PC-3 (cell line): ENCODE measurements at regions not wholly inside any gene's neighbourhood (a gene's known extent, or its start where the extent isn't known, plus 50 kb on each side); places are given as distances from the start of the nearest gene placed in this dataset.

Source experiments
- ATAC-seq: fragments of 200-7000 bp; cut with Tn5 transposase; 2 replicates; pipeline ENCODE4 v1.9.1; 2020; ENCODE audit warnings: mild to moderate bottlenecking, moderate library complexity
- BruUV-seq: library from RNA; stranded (reverse); fragments of 400-500 nt; replicated peaks from 2 replicates; lab custom pipeline; 2021; lab: Mats Ljungman, UMichigan
- CTCF ChIA-PET: fragments of 300-600 bp; sonication (Branson Sonifier 250); formaldehyde crosslinking; loops from one replicate; lab custom pipeline; 2022; ENCODE audit warnings: antibody characterized with exemption; lab: Charles Lee
- POLR2A ChIA-PET: fragments of 300-600 bp; sonication (Branson Sonifier 250); formaldehyde crosslinking; loops from one replicate; lab custom pipeline; 2022; ENCODE audit warnings: antibody characterized with exemption; ENCODE audit not compliant: unreplicated experiment; lab: Charles Lee
- DNase-seq: peaks from one replicate; pipeline ENCODE4 v3.0.0-alpha.2; 2015
- H2AFZ ChIP-seq: fragments of 300-600 bp; sonication (generic); 2 replicates; pipeline ENCODE4 v1.6.0; 2016; ENCODE audit warnings: antibody characterized with exemption, low read length
- H3F3A ChIP-seq: fragments of 300-600 bp; sonication (generic); one replicate; pipeline ENCODE4 v1.6.0; 2017; ENCODE audit warnings: antibody characterized with exemption, low read length, control low read depth, mild to moderate bottlenecking; ENCODE audit not compliant: unreplicated experiment
- H3K27ac ChIP-seq: fragments of 300-600 bp; sonication (generic); 2 replicates; pipeline ENCODE4 v1.5.1; 2016; ENCODE audit warnings: mild to moderate bottlenecking, low read length
- H3K27me3 ChIP-seq: fragments of 300-600 bp; sonication (generic); 2 replicates; pipeline ENCODE4 v1.6.1; 2016; ENCODE audit warnings: low read length, mixed read lengths
- H3K36me3 ChIP-seq: fragments of 300-600 bp; sonication (generic); 2 replicates; pipeline ENCODE4 v1.6.1; 2016; ENCODE audit warnings: low read depth, mixed run types, low read length, mixed read lengths
- H3K4me1 ChIP-seq: fragments of 300-600 bp; sonication (generic); 2 replicates; pipeline ENCODE4 v1.5.1; 2016; ENCODE audit warnings: low read length; ENCODE audit not compliant: insufficient read depth
- H3K4me2 ChIP-seq: fragments of 300-600 bp; sonication (generic); 2 replicates; pipeline ENCODE4 v1.6.0; 2016; ENCODE audit warnings: low read length
- H3K4me3 ChIP-seq: fragments of 300-600 bp; sonication (generic); 2 replicates; pipeline ENCODE4 v1.5.1; 2016; ENCODE audit warnings: mild to moderate bottlenecking, low read length, mixed read lengths
- H3K79me2 ChIP-seq: fragments of 300-600 bp; sonication (generic); 2 replicates; pipeline ENCODE4 v1.6.1; 2017; ENCODE audit warnings: low read length, mixed read lengths
- H3K9ac ChIP-seq: fragments of 300-600 bp; sonication (generic); 2 replicates; pipeline ENCODE4 v1.6.0; 2016; ENCODE audit warnings: mild to moderate bottlenecking, low read length
- H3K9me2 ChIP-seq: fragments of 300-600 bp; sonication (generic); replicated peaks from 2 replicates; pipeline ENCODE4 v1.6.1; 2016; ENCODE audit warnings: mixed run types, low read length, mixed read lengths
- H3K9me3 ChIP-seq: fragments of 300-600 bp; sonication (generic); 2 replicates; pipeline ENCODE4 v1.6.1; 2016; ENCODE audit warnings: low read length, mixed read lengths
- H4K20me1 ChIP-seq: fragments of 300-600 bp; sonication (generic); 2 replicates; pipeline ENCODE4 v1.6.1; 2016; ENCODE audit warnings: low read length, mixed read lengths
- CTCF ChIP-seq: fragments of 300-600 bp; sonication (generic); conservative IDR thresholded peaks from 2 replicates; pipeline ENCODE4 v1.5.1; 2017; ENCODE audit warnings: antibody characterized with exemption, low read depth, mild to moderate bottlenecking, low read length
- EZH2 ChIP-seq: fragments of 300-600 bp; sonication (generic); IDR thresholded peaks from one replicate; pipeline ENCODE4 v1.6.1; 2017; ENCODE audit warnings: antibody characterized with exemption, mild to moderate bottlenecking, low read length; ENCODE audit not compliant: unreplicated experiment
- EZH2phosphoT487 ChIP-seq: fragments of 300-600 bp; sonication (generic); IDR thresholded peaks from 2 replicates; pipeline ENCODE4 v1.6.1; 2018; ENCODE audit warnings: mild to moderate bottlenecking, antibody characterized with exemption, low read length, borderline replicate concordance
- intact Hi-C: fragments of 100-400 bp; cut with micrococcal nuclease; formaldehyde crosslinking; loops from 2 replicates; pipeline ENCODE4 v1.9.0; 2023

GRCh38 chr10:121221991-121222390 lies 370.8 kb downstream of the WDR11 start:
- no peak overlapping the region for H3K27ac ChIP-seq
- no peaks in the 10 kb centered on the region for H3K9me3 ChIP-seq
- no peaks in the 10 kb centered on the region for H3K9me2 ChIP-seq
- no peaks in the 10 kb centered on the region for H3F3A ChIP-seq
- BruUV-seq = no TSS peak
- H3K4me1 ChIP-seq = no peaks in the 10 kb centered on the region
- H3K4me3 ChIP-seq = no peak overlapping the region
- ATAC-seq = no peak
- CTCF ChIA-PET = no interaction called here
- H4K20me1 ChIP-seq = no peaks in the 10 kb centered on the region
- no peak overlapping the region for H3K9ac ChIP-seq
- peaks cover 39% of the 10 kb centered on the region for H3K27me3 ChIP-seq
- DNase-seq = no peak
- intact Hi-C loops = no loop called here
- H3K4me2 ChIP-seq = no peak overlapping the region
- TF ChIP-seq CTCF (no peak), EZH2phosphoT487 (no peak), EZH2 (no peak)
- no peak overlapping the region for H2AFZ ChIP-seq
- POLR2A ChIA-PET = no interaction called here
- no peaks in the 10 kb centered on the region for H3K36me3 ChIP-seq
- no peaks in the 10 kb centered on the region for H3K79me2 ChIP-seq

- Histone ChIP-seq H3K27me3 (peaks cover 31% of the 10 kb centered on the region), H3K9me2 (no peaks in the 10 kb centered on the region), H3K9me3 (no peaks in the 10 kb centered on the region), H3K4me2 (no peak overlapping the region), H3K4me3 (no peak overlapping the region), H2AFZ (no peak overlapping the region), H3K27ac (no peak overlapping the region), H3K36me3 (no peaks in the 10 kb centered on the region), H3K9ac (no peak overlapping the region), H4K20me1 (no peaks in the 10 kb centered on the region), H3K4me1 (no peaks in the 10 kb centered on the region), H3F3A (no peaks in the 10 kb centered on the region), H3K79me2 (no peaks in the 10 kb centered on the region)
- CTCF ChIA-PET = no interaction called here
- ATAC-seq = no peak
- TF ChIP-seq CTCF (no peak), EZH2 (no peak), EZH2phosphoT487 (no peak)
- no TSS peak for BruUV-seq
- intact Hi-C loops = no loop called here
- DNase-seq = no peak
- POLR2A ChIA-PET = no interaction called here
Measured at GRCh38 chr10:121222842-121223241, 371.7 kb downstream of the WDR11 start.

GRCh38 chr10:121231079-121231478 lies 367.2 kb downstream of the FGFR2 start:
- TF ChIP-seq EZH2phosphoT487 (no peak), CTCF (no peak), EZH2 (no peak)
- no peak overlapping the region for H2AFZ ChIP-seq
- CTCF ChIA-PET = no interaction called here
- ATAC-seq (no peak), DNase-seq (no peak)
- H3K27ac ChIP-seq = no peak overlapping the region
- H3K9ac ChIP-seq = no peak overlapping the region
- no TSS peak for BruUV-seq
- POLR2A ChIA-PET = no interaction called here
- H3K9me2 ChIP-seq = no peaks in the 10 kb centered on the region
- no peaks in the 10 kb centered on the region for H3K4me1 ChIP-seq
- H3K4me2 ChIP-seq = no peak overlapping the region
- no peaks in the 10 kb centered on the region for H3K79me2 ChIP-seq
- no peaks in the 10 kb centered on the region for H3F3A ChIP-seq
- H3K36me3 ChIP-seq = no peaks in the 10 kb centered on the region
- H4K20me1 ChIP-seq = no peaks in the 10 kb centered on the region
- H3K27me3 ChIP-seq = no peaks in the 10 kb centered on the region
- no peaks in the 10 kb centered on the region for H3K9me3 ChIP-seq
- intact Hi-C loops = no loop called here
- H3K4me3 ChIP-seq = no peak overlapping the region
